ENCODE measurements at regions not wholly inside any gene's neighbourhood (a gene's known extent, or its start where the extent isn't known, plus 50 kb on each side); places are given as distances from the start of the nearest gene placed in this dataset.

- Histone ChIP-seq H3K27ac (ENCODE audit: low read length) (no peak overlapping the region), H2AFZ (ENCODE audit: low read depth, low read length) (no peak overlapping the region), H3K4me3 (ENCODE audit: low read length) (no peak overlapping the region), H3K9ac (ENCODE audit: low read length) (no peak overlapping the region), H3K4me1 (ENCODE audit: low read length) (no peaks in the 10 kb centered on the region), H3K9me3 (ENCODE audit: insufficient read depth, low read length) (no peaks in the 10 kb centered on the region), H3K27me3 (ENCODE audit: low read depth, low read length) (no peaks in the 10 kb centered on the region), H3K79me2 (ENCODE audit: low read length) (no peaks in the 10 kb centered on the region), H3K4me2 (ENCODE audit: low read length) (no peak overlapping the region), H4K20me1 (ENCODE audit: insufficient read depth, low read length) (no peaks in the 10 kb centered on the region), H3K36me3 (replicated peaks; ENCODE audit: low read depth, low read length) (no peaks in the 10 kb centered on the region)
- no peak for TF ChIP-seq CTCF (IDR thresholded peaks at IDR 0.05; ENCODE audit: low read depth, low read length)
- TF ChIP-seq EZH2phosphoT487 (IDR thresholded peaks at IDR 0.05; ENCODE audit: low read depth), result no peak
These were observed 192.8 kb downstream of the MAD2L1 start for GRCh38 chr4:119873794-119874325.

GRCh38 chr4:119873132-119873531 lies 193.5 kb downstream of the MAD2L1 start:
- H3K9ac ChIP-seq (ENCODE audit: low read length), result no peak overlapping the region
- no peak overlapping the region for H3K27ac ChIP-seq (ENCODE audit: low read length)
- H4K20me1 ChIP-seq (ENCODE audit: insufficient read depth, low read length), result no peaks in the 10 kb centered on the region
- H3K27me3 ChIP-seq (ENCODE audit: low read depth, low read length), result no peaks in the 10 kb centered on the region
- TF ChIP-seq CTCF (IDR thresholded peaks at IDR 0.05; ENCODE audit: low read depth, low read length) (no peak), EZH2phosphoT487 (IDR thresholded peaks at IDR 0.05; ENCODE audit: low read depth) (no peak)
- H3K4me1 ChIP-seq (ENCODE audit: low read length), result no peaks in the 10 kb centered on the region
- H3K36me3 ChIP-seq (replicated peaks; ENCODE audit: low read depth, low read length), result no peaks in the 10 kb centered on the region
- H3K79me2 ChIP-seq (ENCODE audit: low read length), result no peaks in the 10 kb centered on the region
- no peaks in the 10 kb centered on the region for H3K9me3 ChIP-seq (ENCODE audit: insufficient read depth, low read length)
- no peak overlapping the region for H2AFZ ChIP-seq (ENCODE audit: low read depth, low read length)
- no peak overlapping the region for H3K4me2 ChIP-seq (ENCODE audit: low read length)
- H3K4me3 ChIP-seq (ENCODE audit: low read length), result no peak overlapping the region

- Histone ChIP-seq H2AFZ (ENCODE audit: low read depth, low read length) (no peak overlapping the region), H3K79me2 (ENCODE audit: low read length) (no peaks in the 10 kb centered on the region), H3K9ac (ENCODE audit: low read length) (no peak overlapping the region), H3K27ac (ENCODE audit: low read length) (no peak overlapping the region), H3K4me1 (ENCODE audit: low read length) (no peaks in the 10 kb centered on the region), H3K27me3 (ENCODE audit: low read depth, low read length) (no peaks in the 10 kb centered on the region), H3K4me2 (ENCODE audit: low read length) (no peak overlapping the region), H3K9me3 (ENCODE audit: insufficient read depth, low read length) (no peaks in the 10 kb centered on the region), H4K20me1 (ENCODE audit: insufficient read depth, low read length) (no peaks in the 10 kb centered on the region), H3K4me3 (ENCODE audit: low read length) (no peak overlapping the region), H3K36me3 (replicated peaks; ENCODE audit: low read depth, low read length) (no peaks in the 10 kb centered on the region)
- TF ChIP-seq CTCF (IDR thresholded peaks at IDR 0.05; ENCODE audit: low read depth, low read length) (no peak), EZH2phosphoT487 (IDR thresholded peaks at IDR 0.05; ENCODE audit: low read depth) (no peak)
These were observed 194.2 kb downstream of the MAD2L1 start for GRCh38 chr4:119872371-119873016.

DNA sequence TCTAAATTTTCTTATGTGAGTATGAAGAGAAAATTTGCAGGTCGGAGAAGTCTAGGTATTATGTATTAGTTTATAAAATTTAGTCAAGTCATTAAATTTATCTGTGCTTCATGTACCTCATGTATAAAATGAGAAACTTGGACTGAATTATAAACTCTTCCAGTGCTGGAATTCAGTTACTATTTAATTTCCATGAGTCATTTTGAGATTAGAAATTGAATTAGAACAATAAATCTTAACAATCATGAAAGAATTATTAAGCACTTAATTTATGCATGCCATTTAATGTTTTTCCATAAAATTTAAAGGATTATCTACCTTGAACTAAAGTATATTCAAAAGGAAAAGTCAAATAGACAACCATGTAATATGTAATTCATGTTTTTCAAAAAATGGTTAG lies 195.8 kb downstream of the MAD2L1 start:
- Histone ChIP-seq H3K36me3 (replicated peaks; ENCODE audit: low read depth, low read length) (no peaks in the 10 kb centered on the region), H3K27me3 (ENCODE audit: low read depth, low read length) (no peaks in the 10 kb centered on the region), H3K79me2 (ENCODE audit: low read length) (no peaks in the 10 kb centered on the region), H3K4me1 (ENCODE audit: low read length) (no peaks in the 10 kb centered on the region), H3K4me2 (ENCODE audit: low read length) (no peak overlapping the region), H3K9me3 (ENCODE audit: insufficient read depth, low read length) (no peaks in the 10 kb centered on the region), H3K9ac (ENCODE audit: low read length) (no peak overlapping the region), H3K27ac (ENCODE audit: low read length) (no peak overlapping the region), H2AFZ (ENCODE audit: low read depth, low read length) (no peak overlapping the region), H3K4me3 (ENCODE audit: low read length) (no peak overlapping the region), H4K20me1 (ENCODE audit: insufficient read depth, low read length) (no peaks in the 10 kb centered on the region)
- TF ChIP-seq CTCF (IDR thresholded peaks at IDR 0.05; ENCODE audit: low read depth, low read length) (no peak), EZH2phosphoT487 (IDR thresholded peaks at IDR 0.05; ENCODE audit: low read depth) (no peak)

Measured in OCI-LY3 (cell line).